ENCODE measurements at regions not wholly inside any gene's neighbourhood (a gene's known extent, or its start where the extent isn't known, plus 50 kb on each side); places are given as distances from the start of the nearest gene placed in this dataset.

DNA sequence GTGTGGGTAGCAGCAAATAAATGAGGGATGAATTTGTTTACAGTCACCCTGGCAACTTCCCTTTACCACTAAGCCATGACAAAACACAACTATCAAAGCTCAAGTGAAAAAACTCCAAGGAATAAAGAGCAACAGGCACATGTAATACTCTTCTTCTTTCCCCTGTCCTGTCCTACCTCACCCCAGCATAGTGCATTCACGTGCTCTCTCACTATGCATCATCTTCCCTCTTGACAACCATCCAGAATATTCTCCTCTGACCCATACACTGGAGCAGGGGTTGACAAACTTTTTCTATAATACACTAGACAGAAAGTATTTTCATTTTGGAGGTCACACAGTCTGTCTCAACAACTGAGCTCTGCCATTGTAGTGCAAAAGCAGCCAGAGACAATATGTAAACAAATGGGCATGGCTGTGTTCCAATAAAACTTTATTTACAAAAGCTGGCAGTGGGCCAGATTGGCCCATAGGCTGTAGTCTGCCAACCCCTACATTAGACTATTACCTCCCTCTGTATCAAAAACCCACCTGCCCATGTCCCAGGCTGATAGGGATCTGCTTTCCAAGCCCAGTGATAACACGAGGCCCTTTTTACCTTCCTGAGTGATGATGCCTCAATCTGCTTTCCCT, 354.5 kb downstream of the FGFR2 start:
- TF ChIP-seq, protein P1, sequence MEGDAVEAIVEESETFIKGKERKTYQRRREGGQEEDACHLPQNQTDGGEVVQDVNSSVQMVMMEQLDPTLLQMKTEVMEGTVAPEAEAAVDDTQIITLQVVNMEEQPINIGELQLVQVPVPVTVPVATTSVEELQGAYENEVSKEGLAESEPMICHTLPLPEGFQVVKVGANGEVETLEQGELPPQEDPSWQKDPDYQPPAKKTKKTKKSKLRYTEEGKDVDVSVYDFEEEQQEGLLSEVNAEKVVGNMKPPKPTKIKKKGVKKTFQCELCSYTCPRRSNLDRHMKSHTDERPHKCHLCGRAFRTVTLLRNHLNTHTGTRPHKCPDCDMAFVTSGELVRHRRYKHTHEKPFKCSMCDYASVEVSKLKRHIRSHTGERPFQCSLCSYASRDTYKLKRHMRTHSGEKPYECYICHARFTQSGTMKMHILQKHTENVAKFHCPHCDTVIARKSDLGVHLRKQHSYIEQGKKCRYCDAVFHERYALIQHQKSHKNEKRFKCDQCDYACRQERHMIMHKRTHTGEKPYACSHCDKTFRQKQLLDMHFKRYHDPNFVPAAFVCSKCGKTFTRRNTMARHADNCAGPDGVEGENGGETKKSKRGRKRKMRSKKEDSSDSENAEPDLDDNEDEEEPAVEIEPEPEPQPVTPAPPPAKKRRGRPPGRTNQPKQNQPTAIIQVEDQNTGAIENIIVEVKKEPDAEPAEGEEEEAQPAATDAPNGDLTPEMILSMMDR (conservative IDR thresholded peaks at IDR 0.05 in 1 of 2, IDR thresholded peaks at IDR 0.05 in 1 of 2; ENCODE audit: extremely low read depth in 1 of 2, insufficient read depth in 1 of 2, low read depth in 1 of 2, low read length in 2 of 2): no peak
- no peak for TF ChIP-seq EZH2 (IDR thresholded peaks at IDR 0.05; ENCODE audit: borderline replicate concordance, low read length)

All from mammary epithelial cell (primary cell).